ENCODE measurements at regions not wholly inside any gene's neighbourhood (a gene's known extent, or its start where the extent isn't known, plus 50 kb on each side); places are given as distances from the start of the nearest gene placed in this dataset.

- TF ChIP-seq CTCF (conservative IDR thresholded peaks at IDR 0.05; ENCODE audit: low read length) (no peak), EZH2phosphoT487 (IDR thresholded peaks at IDR 0.05; ENCODE audit: borderline replicate concordance, low read depth, low read length) (no peak)
Measured at GRCh38 chr12:124183172-124183571, 111.7 kb upstream of the RFLNA start.
